NCI-H146 (cell line): ENCODE measurements at regions not wholly inside any gene's neighbourhood (a gene's known extent, or its start where the extent isn't known, plus 50 kb on each side); places are given as distances from the start of the nearest gene placed in this dataset.

Source experiments
- DNase-seq: peaks from one replicate; lab custom pipeline; 2025; lab: John Stamatoyannopoulos, UW

- DNase-seq, result no peak
These were observed 64.4 kb upstream of the ETS2 start for GRCh38 chr21:38741092-38741949.

GRCh38 chr21:38741950-38742256 is 63.8 kb upstream of the ETS2 start:
- no peak for DNase-seq

- DNase-seq, result no peak
These were observed 63.0 kb upstream of the ETS2 start for GRCh38 chr21:38742580-38743260.

- peak; percentile 41 for DNase-seq
These were observed 61.8 kb upstream of the ETS2 start for GRCh38 chr21:38743772-38744529.

- DNase-seq, result no peak
These were observed 60.9 kb upstream of the ETS2 start for GRCh38 chr21:38744861-38745260.

- no peak for DNase-seq
These were observed 57.9 kb upstream of the ETS2 start for GRCh38 chr21:38747810-38748209.

GRCh38 chr21:38751379-38752050 is 54.2 kb upstream of the ETS2 start:
- no peak for DNase-seq

- DNase-seq, result no peak
These were observed 53.7 kb upstream of the ETS2 start for GRCh38 chr21:38752051-38752505.

GRCh38 chr21:38753114-38753513 is 52.6 kb upstream of the ETS2 start:
- peak; percentile 5 for DNase-seq

- DNase-seq, result no peak
These were observed 52.2 kb upstream of the ETS2 start for GRCh38 chr21:38753557-38753971.
